IMR-90 (cell line): ENCODE measurements at regions not wholly inside any gene's neighbourhood (a gene's known extent, or its start where the extent isn't known, plus 50 kb on each side); places are given as distances from the start of the nearest gene placed in this dataset.

Experiments
- ATAC-seq: fragments of 200-7000 bp; cut with Tn5 transposase; 2 replicates; pipeline ENCODE4 v1.9.1; 2020; ENCODE audit warnings: low read depth, mild to moderate bottlenecking, moderate library complexity
- BruUV-seq: library from RNA; stranded (reverse); fragments of 400-500 nt; replicated peaks from 2 replicates; lab custom pipeline; 2021; lab: Mats Ljungman, UMichigan
- CTCF ChIA-PET: fragments of 300-600 bp; formaldehyde crosslinking; extraction: SDS; loops from one replicate; lab custom pipeline; 2021; ENCODE audit warnings: antibody characterized with exemption; lab: Yijun Ruan, JAX
- POLR2A ChIA-PET: fragments of 300-600 bp; sonication (Branson Sonifier 250); formaldehyde crosslinking; loops from one replicate; lab custom pipeline; 2022; ENCODE audit warnings: antibody characterized with exemption; ENCODE audit not compliant: unreplicated experiment; lab: Charles Lee
- DNase-seq: peaks from one replicate; pipeline ENCODE4 v3.0.0; 2013
- H2AFZ ChIP-seq: replicated peaks from 2 replicates; pipeline ENCODE3; 2013; ENCODE audit warnings: low read length, mild to moderate bottlenecking; ENCODE audit not compliant: poor library complexity
- H2AK5ac ChIP-seq: 2 replicates; pipeline ENCODE4 v1.6.1; 2013; ENCODE audit warnings: low read depth, low read length, inconsistent platforms
- H2AK9ac ChIP-seq: replicated peaks from 2 replicates; pipeline ENCODE3; 2013; ENCODE audit warnings: mild to moderate bottlenecking, low read depth, low read length, moderate library complexity; ENCODE audit not compliant: poor library complexity
- H2BK120ac ChIP-seq: 2 replicates; pipeline ENCODE4 v1.6.1; 2013; ENCODE audit warnings: low read depth, low read length, inconsistent platforms
- H2BK15ac ChIP-seq: 3 replicates; pipeline ENCODE4 v1.6.1; 2013; ENCODE audit warnings: low read depth, low read length, inconsistent platforms
- H2BK20ac ChIP-seq: 2 replicates; pipeline ENCODE4 v1.6.1; 2013; ENCODE audit warnings: low read depth, mild to moderate bottlenecking, inconsistent platforms, low read length, moderate library complexity
- H2BK5ac ChIP-seq: 2 replicates; pipeline ENCODE4 v1.6.1; 2013; ENCODE audit warnings: mild to moderate bottlenecking, low read depth, low read length, inconsistent platforms; ENCODE audit not compliant: poor library complexity, severe bottlenecking
- H3K14ac ChIP-seq: replicated peaks from 2 replicates; pipeline ENCODE4 v1.6.1; 2013; ENCODE audit warnings: low read depth, low read length, inconsistent platforms
- H3K18ac ChIP-seq: 2 replicates; pipeline ENCODE4 v1.6.1; 2013; ENCODE audit warnings: low read depth, low read length, control low read depth
- H3K23ac ChIP-seq: 2 replicates; pipeline ENCODE4 v1.6.1; 2013; ENCODE audit warnings: low read depth, low read length, inconsistent platforms
- H3K27ac ChIP-seq: 2 replicates; pipeline ENCODE4 v1.5.1; 2013; ENCODE audit warnings: mild to moderate bottlenecking, control low read depth, low read length; ENCODE audit not compliant: insufficient read depth
- H3K27me3 ChIP-seq: 2 replicates; pipeline ENCODE4 v1.6.1; 2013; ENCODE audit warnings: low read length; ENCODE audit not compliant: control insufficient read depth, insufficient read depth
- H3K36me3 ChIP-seq: 2 replicates; pipeline ENCODE4 v1.6.1; 2013; ENCODE audit warnings: low read length, mixed read lengths; ENCODE audit not compliant: control insufficient read depth, insufficient read depth
- H3K4ac ChIP-seq: 2 replicates; pipeline ENCODE4 v1.6.1; 2013; ENCODE audit warnings: low read depth, low read length, inconsistent platforms
- H3K4me1 ChIP-seq: 2 replicates; pipeline ENCODE4 v1.6.1; 2013; ENCODE audit warnings: low read length, mixed read lengths; ENCODE audit not compliant: control insufficient read depth, insufficient read depth
- H3K4me2 ChIP-seq: 2 replicates; pipeline ENCODE4 v1.6.1; 2013; ENCODE audit warnings: low read depth, mild to moderate bottlenecking, control low read depth, low read length, moderate library complexity
- H3K4me3 ChIP-seq: 2 replicates; pipeline ENCODE4 v1.5.1; 2013; ENCODE audit warnings: low read depth, mild to moderate bottlenecking, control low read depth, low read length, moderate library complexity; ENCODE audit not compliant: insufficient read depth
- H3K56ac ChIP-seq: 2 replicates; pipeline ENCODE4 v1.6.1; 2013; ENCODE audit warnings: low read length, inconsistent platforms; ENCODE audit not compliant: insufficient read depth; ENCODE audit errors: extremely low read depth
- H3K79me1 ChIP-seq, 2 experiments: 2 replicates each; pipeline ENCODE4 v1.6.1; 2013; ENCODE audit warnings: low read length in 2 of 2, inconsistent platforms in 1 of 2, low read depth in 1 of 2
- H3K9ac ChIP-seq: 2 replicates; pipeline ENCODE4 v1.6.1; 2013; ENCODE audit warnings: low read depth, low read length, control low read depth
- H3K9me1 ChIP-seq: 2 replicates; pipeline ENCODE4 v1.6.1; 2013; ENCODE audit warnings: low read length, inconsistent platforms; ENCODE audit not compliant: insufficient read depth
- H3K9me3 ChIP-seq: 2 replicates; pipeline ENCODE4 v1.6.1; 2013; ENCODE audit warnings: low read length; ENCODE audit not compliant: control insufficient read depth, insufficient read depth
- H4K20me1 ChIP-seq: 2 replicates; pipeline ENCODE4 v1.6.1; 2013; ENCODE audit warnings: low read length, inconsistent platforms; ENCODE audit not compliant: insufficient read depth
- H4K5ac ChIP-seq: 2 replicates; pipeline ENCODE4 v1.6.1; 2013; ENCODE audit warnings: mild to moderate bottlenecking, low read depth, low read length, control low read depth
- H4K8ac ChIP-seq, 2 experiments: 2 replicates each; pipeline ENCODE4 v1.6.1; 2013; ENCODE audit warnings: low read depth in 2 of 2, low read length in 2 of 2, control low read depth in 1 of 2, inconsistent platforms in 1 of 2
- H4K91ac ChIP-seq: 2 replicates; pipeline ENCODE4 v1.6.1; 2013; ENCODE audit warnings: low read depth, low read length, inconsistent platforms; ENCODE audit not compliant: insufficient read depth
- CEBPB ChIP-seq: IDR thresholded peaks from 2 replicates; pipeline ENCODE4 v1.6.1; 2012; ENCODE audit warnings: low read depth, low read length, improper control_type of control experiment
- CHD1 ChIP-seq: IDR thresholded peaks from 2 replicates; pipeline ENCODE4 v1.6.1; 2012; ENCODE audit warnings: low read depth, low read length, improper control_type of control experiment
- CTCF ChIP-seq: conservative IDR thresholded peaks from 2 replicates; pipeline ENCODE4 v1.5.1; 2012; ENCODE audit warnings: mild to moderate bottlenecking, low read depth, low read length, improper control_type of control experiment
- FOS ChIP-seq: fragments of 150-350 bp; IDR thresholded peaks from 2 replicates; pipeline ENCODE4 v1.6.1; 2016; ENCODE audit warnings: low read depth, low read length
- NFE2L2 ChIP-seq: fragments of 150-350 bp; IDR thresholded peaks from 2 replicates; pipeline ENCODE4 v1.6.1; 2016; ENCODE audit warnings: low read depth, mild to moderate bottlenecking, low read length
- RAD21 ChIP-seq: IDR thresholded peaks from 2 replicates; pipeline ENCODE4 v1.6.1; 2012; ENCODE audit warnings: low read length, improper control_type of control experiment
- RCOR1 ChIP-seq: IDR thresholded peaks from 2 replicates; pipeline ENCODE4 v1.6.1; 2012; ENCODE audit warnings: mild to moderate bottlenecking, low read length, improper control_type of control experiment; ENCODE audit not compliant: insufficient replicate concordance
- RFX5 ChIP-seq: IDR thresholded peaks from 2 replicates; pipeline ENCODE4 v1.8.0; 2012; ENCODE audit warnings: low read depth, mild to moderate bottlenecking, low read length, moderate library complexity
- USF2 ChIP-seq: fragments of 150-350 bp; IDR thresholded peaks from 2 replicates; pipeline ENCODE4 v1.6.1; 2017; ENCODE audit warnings: mild to moderate bottlenecking, antibody characterized with exemption, low read length, low read depth
- WGBS, 2 experiments: methylation state at CpG; one replicate each; pipeline versions ENCODE4 v1.1.5 to v1.1.7; 2013; ENCODE audit warnings: missing lambda C conversion rate in 2 of 2; ENCODE audit not compliant: insufficient read length in 1 of 2; ENCODE audit errors: extremely low coverage in 2 of 2; 5-methylcytosine and 5-hydroxymethylcytosine counted together
- dilution Hi-C: fragments of 300-500 bp; cut with HindIII; formaldehyde crosslinking; loops from one replicate; pipeline ENCODE4 v1.14.3; 2018; ENCODE audit warnings: low sequenced_read_pairs; ENCODE audit not compliant: unreplicated experiment
- in situ Hi-C: fragments of 300-500 bp; cut with MboI; formaldehyde crosslinking; loops from 3 replicates; pipeline ENCODE4 v1.14.3; 2019; ENCODE audit warnings: low sequenced_read_pairs, inconsistent platforms, mixed read lengths
- intact Hi-C: fragments of 100-400 bp; cut with micrococcal nuclease; formaldehyde crosslinking; loops from 2 replicates; pipeline ENCODE4 v1.10.0; 2022

- POLR2A ChIA-PET: no interaction called here
- no peak overlapping the region for H3K23ac ChIP-seq
- TF ChIP-seq CTCF (no peak), RFX5 (no peak), NFE2L2 (no peak), RAD21 (no peak), USF2 (no peak), CHD1 (no peak), CEBPB (no peak), RCOR1 (no peak), FOS (no peak)
- no peaks in the 10 kb centered on the region for H3K79me1 ChIP-seq
- CTCF ChIA-PET: no interaction called here
- no peaks in the 10 kb centered on the region for H3K27me3 ChIP-seq
- dilution Hi-C loops (no loop called here), intact Hi-C loops (no loop called here), in situ Hi-C loops (no loop called here)
- H3K36me3 ChIP-seq: no peaks in the 10 kb centered on the region
- H2BK120ac ChIP-seq: no peak overlapping the region
- no peak overlapping the region for H2BK20ac ChIP-seq
- H3K4ac ChIP-seq: no peak overlapping the region
- H2AK5ac ChIP-seq: no peak overlapping the region
- H3K14ac ChIP-seq: no peak overlapping the region
- no peaks in the 10 kb centered on the region for H3K4me1 ChIP-seq
- no peak overlapping the region for H3K4me3 ChIP-seq
- no peak overlapping the region for H3K56ac ChIP-seq
- no CpG with 5 or more reads among the region's 1 CpG for WGBS, 2 experiments
- H2BK5ac ChIP-seq: no peak overlapping the region
- H4K8ac ChIP-seq: no peak overlapping the region
- H3K18ac ChIP-seq: no peak overlapping the region
- H2BK15ac ChIP-seq: no peak overlapping the region
- DNase-seq (no peak), ATAC-seq (no peak)
- H3K9me3 ChIP-seq: peaks cover 5% of the 10 kb centered on the region
- H3K4me2 ChIP-seq: no peak overlapping the region
- no peaks in the 10 kb centered on the region for H4K20me1 ChIP-seq
- no peak overlapping the region for H2AK9ac ChIP-seq
- no peak overlapping the region for H3K27ac ChIP-seq
- H2AFZ ChIP-seq: no peak overlapping the region
- no TSS peak for BruUV-seq
- no peaks in the 10 kb centered on the region for H3K9me1 ChIP-seq
- no peak overlapping the region for H4K91ac ChIP-seq
- no peak overlapping the region for H4K5ac ChIP-seq
- H3K9ac ChIP-seq: no peak overlapping the region
Measured at GRCh38 chr3:161640181-161640580, 143.6 kb downstream of the OTOL1 start.
